Mesothelial cell of epicardium (in vitro differentiated cells): ENCODE measurements at regions not wholly inside any gene's neighbourhood (a gene's known extent, or its start where the extent isn't known, plus 50 kb on each side); places are given as distances from the start of the nearest gene placed in this dataset.
"Not testable (repeated sequence)": the region's sequence is repeated elsewhere in the genome, so short reads cannot be mapped to it uniquely, and the experiment has no call there.

Source experiments
- DNase-seq, 2 experiments: peaks; one replicate each; pipeline ENCODE4 v3.0.0; 2021; ENCODE audit warnings: low spot score in 2 of 2; ENCODE audit not compliant: unreplicated experiment in 2 of 2
- H3K27ac Mint-ChIP-seq: 2 replicates; pipeline ENCODE4 v1.8.0; 2021; ENCODE audit warnings: mixed read lengths
- H3K27me3 Mint-ChIP-seq: 2 replicates; pipeline ENCODE4 v1.8.0; 2021; ENCODE audit warnings: low read depth, mixed read lengths
- H3K36me3 Mint-ChIP-seq: 2 replicates; pipeline ENCODE4 v1.8.0; 2021; ENCODE audit warnings: mixed read lengths
- H3K4me1 Mint-ChIP-seq: 2 replicates; pipeline ENCODE4 v1.8.0; 2021; ENCODE audit warnings: mixed read lengths
- H3K4me3 Mint-ChIP-seq: 2 replicates; pipeline ENCODE4 v1.8.0; 2021; ENCODE audit warnings: mild to moderate bottlenecking, moderate library complexity, mixed read lengths
- H3K9me3 Mint-ChIP-seq: 2 replicates; pipeline ENCODE4 v1.8.0; 2021; ENCODE audit warnings: mixed read lengths
- CTCF ChIP-seq: fragments of 200-600 bp; sonication (generic); IDR thresholded peaks from one replicate; pipeline ENCODE4 v1.5.0; 2021; ENCODE audit warnings: antibody characterized with exemption; ENCODE audit not compliant: unreplicated experiment

DNA sequence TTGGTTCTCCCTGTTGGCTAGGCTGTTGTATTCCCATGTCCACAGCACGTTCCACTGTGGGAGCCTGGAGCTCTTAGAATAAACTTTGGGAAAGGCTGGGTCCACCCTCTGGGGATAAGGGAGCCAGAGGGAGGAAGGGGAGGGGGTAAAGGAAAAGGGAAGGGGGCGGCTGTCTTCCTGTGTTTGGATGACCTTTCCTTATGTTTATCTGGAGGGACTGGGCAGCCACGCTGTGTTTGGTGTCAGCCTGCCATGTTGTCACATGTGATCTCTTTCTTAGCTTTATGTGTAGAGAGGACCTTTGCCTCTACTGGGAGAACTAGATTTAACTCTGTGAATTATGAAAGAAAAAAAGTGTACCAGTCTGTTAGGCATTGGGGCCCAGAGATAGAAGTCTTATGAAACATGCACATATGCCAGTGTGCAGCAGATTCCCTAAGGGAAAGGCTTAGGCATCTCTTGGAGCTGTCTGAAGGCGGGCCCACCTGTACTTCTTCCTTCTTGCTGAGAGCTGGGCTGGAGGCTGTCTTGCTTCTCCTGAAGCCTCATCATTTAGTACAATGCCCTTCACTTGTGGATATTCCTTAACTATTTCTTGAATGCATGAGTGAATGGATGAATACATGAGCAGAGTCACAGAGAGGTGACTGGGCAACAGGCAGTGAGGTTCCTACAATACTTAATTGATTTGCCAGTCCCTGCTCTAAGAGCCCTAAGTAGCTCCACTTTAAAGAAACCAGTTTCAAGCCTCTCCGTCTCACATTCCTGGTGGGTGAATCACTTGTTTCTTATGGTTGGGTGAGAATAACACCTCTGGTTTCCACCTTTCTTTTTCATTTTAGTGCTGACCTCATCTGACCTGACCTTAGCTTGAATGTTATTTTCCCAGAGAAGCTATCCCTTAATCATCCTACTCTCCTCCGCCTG is 62.5 kb upstream of the ARHGAP29 start:
- H3K4me1 Mint-ChIP-seq, result peaks cover 14% of the 10 kb centered on the region
- H3K27ac Mint-ChIP-seq, result no peak overlapping the region
- no peaks in the 10 kb centered on the region for H3K9me3 Mint-ChIP-seq
- no peaks in the 10 kb centered on the region for H3K27me3 Mint-ChIP-seq
- no peaks in the 10 kb centered on the region for H3K36me3 Mint-ChIP-seq
- no peak overlapping the region for H3K4me3 Mint-ChIP-seq
- DNase-seq, result no peak
- no peak for TF ChIP-seq CTCF

DNA sequence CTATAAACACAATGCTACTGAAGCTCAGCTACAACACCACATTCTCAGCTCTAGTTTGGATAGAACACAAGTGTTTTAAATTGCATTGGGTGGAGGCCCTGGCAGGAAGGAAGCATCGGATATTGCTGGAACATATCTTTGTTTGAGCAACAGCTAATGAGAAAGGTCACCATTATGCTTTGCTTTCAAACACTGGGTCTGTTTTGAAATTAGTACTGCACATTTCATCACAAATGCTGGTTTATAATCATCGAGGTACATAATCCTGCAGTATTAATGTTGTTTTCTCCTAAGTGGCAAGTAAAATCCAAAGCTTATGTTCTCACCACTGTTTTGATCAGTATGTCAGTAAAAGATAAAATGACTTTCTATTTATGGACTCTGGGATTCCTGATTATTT is 61.5 kb upstream of the ARHGAP29 start:
- Mint-ChIP-seq H3K9me3 (no peaks in the 10 kb centered on the region), H3K4me1 (peaks cover 14% of the 10 kb centered on the region), H3K27ac (no peak overlapping the region), H3K36me3 (no peaks in the 10 kb centered on the region), H3K4me3 (no peak overlapping the region), H3K27me3 (no peaks in the 10 kb centered on the region)
- no peak for TF ChIP-seq CTCF
- DNase-seq, result no peak

DNA sequence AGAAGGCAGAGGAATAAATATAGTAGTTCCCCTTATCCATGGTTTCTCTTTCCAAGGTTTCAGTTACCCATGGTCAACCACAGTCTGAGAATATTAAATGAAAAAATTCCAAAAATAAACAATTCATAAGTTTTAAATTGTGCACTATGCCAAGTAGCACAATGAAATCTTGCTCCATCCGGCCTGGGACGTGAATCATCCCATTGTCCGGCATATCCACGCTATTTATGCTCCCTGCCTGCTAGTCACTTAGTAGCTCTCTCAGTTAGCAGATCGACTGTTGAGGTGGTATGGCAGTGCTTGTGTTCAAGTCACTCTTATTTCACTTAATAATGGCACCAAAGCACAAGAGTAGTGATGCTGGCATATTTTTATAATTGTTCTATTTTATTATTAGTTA is 58.6 kb upstream of the ARHGAP29 start:
- Mint-ChIP-seq H3K4me3 (no peak overlapping the region), H3K27me3 (no peaks in the 10 kb centered on the region), H3K4me1 (peaks cover 14% of the 10 kb centered on the region), H3K27ac (no peak overlapping the region), H3K36me3 (no peaks in the 10 kb centered on the region), H3K9me3 (no peaks in the 10 kb centered on the region)
- TF ChIP-seq CTCF, result no peak
- no peak for DNase-seq

GRCh38 chr1:94292978-94293377 is 55.6 kb upstream of the ARHGAP29 start:
- not testable (repeated sequence) for H3K4me3 Mint-ChIP-seq, H3K27ac Mint-ChIP-seq, H3K27me3 Mint-ChIP-seq, H3K36me3 Mint-ChIP-seq, H3K9me3 Mint-ChIP-seq, H3K4me1 Mint-ChIP-seq, DNase-seq

GRCh38 chr1:94289244-94289643 is 51.9 kb upstream of the ARHGAP29 start:
- H3K27ac Mint-ChIP-seq, DNase-seq, H3K4me1 Mint-ChIP-seq, H3K27me3 Mint-ChIP-seq, H3K9me3 Mint-ChIP-seq, H3K4me3 Mint-ChIP-seq, H3K36me3 Mint-ChIP-seq: not testable (repeated sequence)
